PC-3 (cell line): ENCODE measurements at regions not wholly inside any gene's neighbourhood (a gene's known extent, or its start where the extent isn't known, plus 50 kb on each side); places are given as distances from the start of the nearest gene placed in this dataset.
A peak's percentile ranks its signal among the peaks of the same experiment; 100 is the strongest.

Experiments
- CTCF ChIP-seq: fragments of 300-600 bp; sonication (generic); conservative IDR thresholded peaks from 2 replicates; pipeline ENCODE4 v1.5.1; 2017; ENCODE audit warnings: antibody characterized with exemption, low read depth, mild to moderate bottlenecking, low read length
- EZH2 ChIP-seq: fragments of 300-600 bp; sonication (generic); IDR thresholded peaks from one replicate; pipeline ENCODE4 v1.6.1; 2017; ENCODE audit warnings: antibody characterized with exemption, mild to moderate bottlenecking, low read length; ENCODE audit not compliant: unreplicated experiment

GRCh38 chr14:97446087-97446486, 648.9 kb downstream of the VRK1 start:
- TF ChIP-seq EZH2 (no peak), CTCF (0 out of 2 replicates have a peak, but pooled peaks have one; percentile 14)
